PC-3 (cell line): ENCODE measurements at regions not wholly inside any gene's neighbourhood (a gene's known extent, or its start where the extent isn't known, plus 50 kb on each side); places are given as distances from the start of the nearest gene placed in this dataset.
"Not testable (repeated sequence)": the region's sequence is repeated elsewhere in the genome, so short reads cannot be mapped to it uniquely, and the experiment has no call there.

Source experiments
- ATAC-seq: fragments of 200-7000 bp; cut with Tn5 transposase; 2 replicates; pipeline ENCODE4 v1.9.1; 2020; ENCODE audit warnings: mild to moderate bottlenecking, moderate library complexity
- BruUV-seq: library from RNA; stranded (reverse); fragments of 400-500 nt; replicated peaks from 2 replicates; lab custom pipeline; 2021; lab: Mats Ljungman, UMichigan
- CTCF ChIA-PET: fragments of 300-600 bp; sonication (Branson Sonifier 250); formaldehyde crosslinking; loops from one replicate; lab custom pipeline; 2022; ENCODE audit warnings: antibody characterized with exemption; lab: Charles Lee
- POLR2A ChIA-PET: fragments of 300-600 bp; sonication (Branson Sonifier 250); formaldehyde crosslinking; loops from one replicate; lab custom pipeline; 2022; ENCODE audit warnings: antibody characterized with exemption; ENCODE audit not compliant: unreplicated experiment; lab: Charles Lee
- DNase-seq: peaks from one replicate; pipeline ENCODE4 v3.0.0-alpha.2; 2015
- H2AFZ ChIP-seq: fragments of 300-600 bp; sonication (generic); 2 replicates; pipeline ENCODE4 v1.6.0; 2016; ENCODE audit warnings: antibody characterized with exemption, low read length
- H3F3A ChIP-seq: fragments of 300-600 bp; sonication (generic); one replicate; pipeline ENCODE4 v1.6.0; 2017; ENCODE audit warnings: antibody characterized with exemption, low read length, control low read depth, mild to moderate bottlenecking; ENCODE audit not compliant: unreplicated experiment
- H3K27ac ChIP-seq: fragments of 300-600 bp; sonication (generic); 2 replicates; pipeline ENCODE4 v1.5.1; 2016; ENCODE audit warnings: mild to moderate bottlenecking, low read length
- H3K27me3 ChIP-seq: fragments of 300-600 bp; sonication (generic); 2 replicates; pipeline ENCODE4 v1.6.1; 2016; ENCODE audit warnings: low read length, mixed read lengths
- H3K36me3 ChIP-seq: fragments of 300-600 bp; sonication (generic); 2 replicates; pipeline ENCODE4 v1.6.1; 2016; ENCODE audit warnings: low read depth, mixed run types, low read length, mixed read lengths
- H3K4me1 ChIP-seq: fragments of 300-600 bp; sonication (generic); 2 replicates; pipeline ENCODE4 v1.5.1; 2016; ENCODE audit warnings: low read length; ENCODE audit not compliant: insufficient read depth
- H3K4me2 ChIP-seq: fragments of 300-600 bp; sonication (generic); 2 replicates; pipeline ENCODE4 v1.6.0; 2016; ENCODE audit warnings: low read length
- H3K4me3 ChIP-seq: fragments of 300-600 bp; sonication (generic); 2 replicates; pipeline ENCODE4 v1.5.1; 2016; ENCODE audit warnings: mild to moderate bottlenecking, low read length, mixed read lengths
- H3K79me2 ChIP-seq: fragments of 300-600 bp; sonication (generic); 2 replicates; pipeline ENCODE4 v1.6.1; 2017; ENCODE audit warnings: low read length, mixed read lengths
- H3K9ac ChIP-seq: fragments of 300-600 bp; sonication (generic); 2 replicates; pipeline ENCODE4 v1.6.0; 2016; ENCODE audit warnings: mild to moderate bottlenecking, low read length
- H3K9me2 ChIP-seq: fragments of 300-600 bp; sonication (generic); replicated peaks from 2 replicates; pipeline ENCODE4 v1.6.1; 2016; ENCODE audit warnings: mixed run types, low read length, mixed read lengths
- H3K9me3 ChIP-seq: fragments of 300-600 bp; sonication (generic); 2 replicates; pipeline ENCODE4 v1.6.1; 2016; ENCODE audit warnings: low read length, mixed read lengths
- H4K20me1 ChIP-seq: fragments of 300-600 bp; sonication (generic); 2 replicates; pipeline ENCODE4 v1.6.1; 2016; ENCODE audit warnings: low read length, mixed read lengths
- EZH2 ChIP-seq: fragments of 300-600 bp; sonication (generic); IDR thresholded peaks from one replicate; pipeline ENCODE4 v1.6.1; 2017; ENCODE audit warnings: antibody characterized with exemption, mild to moderate bottlenecking, low read length; ENCODE audit not compliant: unreplicated experiment
- EZH2phosphoT487 ChIP-seq: fragments of 300-600 bp; sonication (generic); IDR thresholded peaks from 2 replicates; pipeline ENCODE4 v1.6.1; 2018; ENCODE audit warnings: mild to moderate bottlenecking, antibody characterized with exemption, low read length, borderline replicate concordance
- intact Hi-C: fragments of 100-400 bp; cut with micrococcal nuclease; formaldehyde crosslinking; loops from 2 replicates; pipeline ENCODE4 v1.9.0; 2023
- TF ChIP-seq, protein P1 (sequence below): fragments of 300-600 bp; sonication (generic); conservative IDR thresholded peaks from 2 replicates; pipeline ENCODE4 v1.5.1; 2017; ENCODE audit warnings: antibody characterized with exemption, low read depth, mild to moderate bottlenecking, low read length

DNA sequence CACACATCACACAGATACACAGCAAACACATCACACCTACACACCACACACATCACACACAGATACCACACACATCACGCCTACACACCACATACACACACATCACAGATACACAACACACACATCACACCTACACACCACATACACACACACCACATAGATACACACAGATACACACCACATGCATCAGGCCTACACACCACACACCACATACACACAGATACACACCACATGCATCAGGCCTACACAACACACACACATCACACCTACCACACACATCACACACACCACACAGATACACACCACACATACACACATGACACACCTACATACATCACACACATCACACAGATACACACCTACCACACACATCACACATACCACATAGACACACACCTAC is 158.8 kb downstream of the NDUFA10 start:
- no peaks in the 10 kb centered on the region for H3K4me1 ChIP-seq
- peaks cover 6% of the 10 kb centered on the region; the same call in 1 of the 2 replicates for H3K27me3 ChIP-seq
- H3K4me2 ChIP-seq: no peak overlapping the region
- H3K27ac ChIP-seq: no peak overlapping the region
- H3K79me2 ChIP-seq: no peaks in the 10 kb centered on the region
- H3K9me2 ChIP-seq: no peaks in the 10 kb centered on the region
- intact Hi-C loops: no loop called here
- no peak for ATAC-seq
- no peak overlapping the region for H3K9ac ChIP-seq
- no peak for DNase-seq
- H3K9me3 ChIP-seq: peaks cover 7% of the 10 kb centered on the region; the same call in 1 of the 2 replicates
- H2AFZ ChIP-seq: no peak overlapping the region
- no peaks in the 10 kb centered on the region for H4K20me1 ChIP-seq
- no peak overlapping the region for H3K4me3 ChIP-seq
- POLR2A ChIA-PET: no interaction called here
- no peaks in the 10 kb centered on the region for H3K36me3 ChIP-seq
- H3F3A ChIP-seq: no peaks in the 10 kb centered on the region
- TF ChIP-seq, protein P1, sequence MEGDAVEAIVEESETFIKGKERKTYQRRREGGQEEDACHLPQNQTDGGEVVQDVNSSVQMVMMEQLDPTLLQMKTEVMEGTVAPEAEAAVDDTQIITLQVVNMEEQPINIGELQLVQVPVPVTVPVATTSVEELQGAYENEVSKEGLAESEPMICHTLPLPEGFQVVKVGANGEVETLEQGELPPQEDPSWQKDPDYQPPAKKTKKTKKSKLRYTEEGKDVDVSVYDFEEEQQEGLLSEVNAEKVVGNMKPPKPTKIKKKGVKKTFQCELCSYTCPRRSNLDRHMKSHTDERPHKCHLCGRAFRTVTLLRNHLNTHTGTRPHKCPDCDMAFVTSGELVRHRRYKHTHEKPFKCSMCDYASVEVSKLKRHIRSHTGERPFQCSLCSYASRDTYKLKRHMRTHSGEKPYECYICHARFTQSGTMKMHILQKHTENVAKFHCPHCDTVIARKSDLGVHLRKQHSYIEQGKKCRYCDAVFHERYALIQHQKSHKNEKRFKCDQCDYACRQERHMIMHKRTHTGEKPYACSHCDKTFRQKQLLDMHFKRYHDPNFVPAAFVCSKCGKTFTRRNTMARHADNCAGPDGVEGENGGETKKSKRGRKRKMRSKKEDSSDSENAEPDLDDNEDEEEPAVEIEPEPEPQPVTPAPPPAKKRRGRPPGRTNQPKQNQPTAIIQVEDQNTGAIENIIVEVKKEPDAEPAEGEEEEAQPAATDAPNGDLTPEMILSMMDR: no peak
- TF ChIP-seq EZH2phosphoT487 (no peak), EZH2 (no peak)
- BruUV-seq: no TSS peak
- CTCF ChIA-PET: no interaction called here

DNA sequence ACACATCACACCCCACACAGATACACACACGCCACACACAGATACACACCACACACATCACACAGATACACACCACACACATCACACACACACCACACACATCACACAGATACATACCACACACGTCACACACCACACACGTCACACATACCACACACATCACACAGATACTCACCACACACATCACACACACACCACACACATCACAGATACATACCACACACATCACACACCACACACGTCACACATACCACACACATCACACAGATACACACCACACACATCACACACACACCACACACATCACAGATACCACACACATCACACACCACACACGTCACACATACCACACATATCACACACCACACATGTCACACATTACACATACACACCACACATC is 159.3 kb downstream of the NDUFA10 start:
- BruUV-seq, ATAC-seq, H3F3A ChIP-seq, DNase-seq, H3K36me3 ChIP-seq, H3K27ac ChIP-seq, H3K27me3 ChIP-seq, H3K79me2 ChIP-seq, H4K20me1 ChIP-seq, H3K4me3 ChIP-seq, intact Hi-C loops, POLR2A ChIA-PET, H3K4me1 ChIP-seq, H3K9ac ChIP-seq, H3K4me2 ChIP-seq, H3K9me3 ChIP-seq, H2AFZ ChIP-seq, H3K9me2 ChIP-seq: not testable (repeated sequence)
- CTCF ChIA-PET: interaction anchor here (0.5 kb wide), 1 partner anchor 183 kb away, joined by 3 read pairs; no protein-coding TSS in a partner anchor

DNA sequence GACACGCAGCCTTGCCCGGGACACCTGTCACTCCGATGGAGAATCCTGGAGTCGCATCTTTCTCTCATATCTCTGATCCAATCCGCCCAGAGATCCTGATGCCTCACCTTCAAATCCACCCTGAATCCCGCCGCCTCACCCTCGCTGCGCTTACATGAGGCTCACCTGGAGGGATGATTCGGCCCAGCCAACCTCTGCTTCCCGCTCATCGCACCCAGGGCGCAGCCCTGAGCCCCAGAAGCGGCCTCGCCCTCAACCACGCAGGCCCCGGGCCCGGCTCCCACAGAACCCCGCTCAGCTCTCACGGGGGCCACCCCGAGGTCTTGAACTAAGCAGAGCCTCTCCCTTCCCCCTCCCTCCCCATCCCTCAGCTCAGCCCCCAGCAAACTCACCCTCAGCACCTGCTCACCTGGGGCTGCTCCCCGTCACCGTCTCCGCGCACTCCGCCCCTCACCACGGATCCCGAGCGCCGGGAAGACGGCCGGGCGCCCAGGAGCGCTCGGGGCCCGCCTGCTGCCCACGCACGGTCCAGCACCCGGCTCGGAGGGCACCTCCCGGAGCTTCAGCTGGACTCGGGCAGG is 160.0 kb downstream of the NDUFA10 start:
- no peak overlapping the region for H3K27ac ChIP-seq
- no peak for DNase-seq
- no peak for ATAC-seq
- POLR2A ChIA-PET: no interaction called here
- H3K4me1 ChIP-seq: no peaks in the 10 kb centered on the region
- no peaks in the 10 kb centered on the region for H3K36me3 ChIP-seq
- TF ChIP-seq EZH2phosphoT487: no peak
- no peak for TF ChIP-seq EZH2
- no peaks in the 10 kb centered on the region for H3F3A ChIP-seq
- H3K9ac ChIP-seq: no peak overlapping the region
- CTCF ChIA-PET: interaction anchor here (0.5 kb wide), 1 partner anchor 184 kb away, joined by 3 read pairs; no protein-coding TSS in a partner anchor
- no peaks in the 10 kb centered on the region for H3K79me2 ChIP-seq
- no peaks in the 10 kb centered on the region for H4K20me1 ChIP-seq
- intact Hi-C loops: no loop called here
- no peak overlapping the region for H3K4me3 ChIP-seq
- H2AFZ ChIP-seq: no peak overlapping the region
- H3K27me3 ChIP-seq: no peaks in the 10 kb centered on the region
- no TSS peak for BruUV-seq
- H3K9me2 ChIP-seq: no peaks in the 10 kb centered on the region
- H3K4me2 ChIP-seq: no peak overlapping the region
- peaks cover 7% of the 10 kb centered on the region; the same call in 1 of the 2 replicates for H3K9me3 ChIP-seq
